Body of pancreas (tissue), 4 donors: ENCODE measurements at regions not wholly inside any gene's neighbourhood (a gene's known extent, or its start where the extent isn't known, plus 50 kb on each side); places are given as distances from the start of the nearest gene placed in this dataset.

ENCODE experiments used
- ATAC-seq: fragments of 150-250 bp; one replicate; pipeline ENCODE4 v1.9.1; 2016
- DNase-seq, 4 donors: peaks; one replicate each; pipeline ENCODE4 v3.0.0-alpha.2; 2019
- H3K27ac ChIP-seq, 4 donors: fragments of 200-600 bp; sonication (generic); 1 replicate in 3 of 4; 2 replicates in 1 of 4; pipeline versions ENCODE4 v1.5.1 to v1.6.1; 2016 to 2019; ENCODE audit warnings: mild to moderate bottlenecking in 1 of 4, mixed read lengths in 1 of 4, moderate library complexity in 1 of 4
- H3K27me3 ChIP-seq, 2 donors: fragments of 200-600 bp; sonication (generic); one replicate each; pipeline ENCODE4 v1.6.0; 2016; ENCODE audit warnings: mild to moderate bottlenecking in 1 of 2
- H3K36me3 ChIP-seq, 2 donors: fragments of 200-600 bp; sonication (generic); replicated peaks in 1 of 2; 2 replicates each; pipeline ENCODE4 v1.5.1; 2016; ENCODE audit warnings: low read depth in 2 of 2; ENCODE audit not compliant: insufficient read depth in 1 of 2
- H3K4me1 ChIP-seq: fragments of 200-600 bp; sonication (generic); one replicate; pipeline ENCODE4 v1.6.0; 2016
- H3K4me3 ChIP-seq, 2 donors: fragments of 200-600 bp; sonication (generic); 1 replicate in 1 of 2; 2 replicates in 1 of 2; pipeline ENCODE4 v1.5.1; 2016 to 2019
- H3K9me3 ChIP-seq, 3 donors: fragments of 200-600 bp; sonication (generic); 1 replicate in 2 of 3; 2 replicates in 1 of 3; pipeline ENCODE4 v1.5.1; 2016
- POLR2A ChIP-seq, 3 donors: fragments of 450-650 bp; IDR thresholded peaks; one replicate each; pipeline ENCODE4 v1.6.1; 2016; ENCODE audit warnings: antibody characterized with exemption in 3 of 3, mild to moderate bottlenecking in 2 of 3
- WGBS, 2 donors: methylation state at CpG; one replicate each; pipeline ENCODE4 v1.1.5; 2017; 5-methylcytosine and 5-hydroxymethylcytosine counted together
- intact Hi-C: fragments of 100-400 bp; cut with DNase I; formaldehyde crosslinking; loops from one replicate; pipeline ENCODE4 v1.15.1; 2023
- TF ChIP-seq, protein P1 (sequence below), 7 experiments: fragments of 450-650 bp in 4 of 7; fragments of 200-600 bp in 3 of 7; sonication (generic) in 3 of 7; IDR thresholded peaks; one replicate each; pipeline ENCODE4 v1.5.1; 2016 to 2019; ENCODE audit warnings: antibody characterized with exemption in 7 of 7

GRCh38 chr2:139389391-139389790 is 609.2 kb upstream of the NXPH2 start:
- Histone ChIP-seq H3K9me3 (no peaks in the 10 kb centered on the region), H3K27ac (no peak overlapping the region), H3K4me3 (no peak overlapping the region), H3K36me3 (no peaks in the 10 kb centered on the region), H3K4me1 (no peaks in the 10 kb centered on the region), H3K27me3 (no peaks in the 10 kb centered on the region)
- intact Hi-C loops = no loop called here
- 66 to 73% methylated on average over 2 of the region's 2 CpGs for WGBS, 2 donors
- ATAC-seq (no peak), DNase-seq (no peak)
- TF ChIP-seq, protein P1, sequence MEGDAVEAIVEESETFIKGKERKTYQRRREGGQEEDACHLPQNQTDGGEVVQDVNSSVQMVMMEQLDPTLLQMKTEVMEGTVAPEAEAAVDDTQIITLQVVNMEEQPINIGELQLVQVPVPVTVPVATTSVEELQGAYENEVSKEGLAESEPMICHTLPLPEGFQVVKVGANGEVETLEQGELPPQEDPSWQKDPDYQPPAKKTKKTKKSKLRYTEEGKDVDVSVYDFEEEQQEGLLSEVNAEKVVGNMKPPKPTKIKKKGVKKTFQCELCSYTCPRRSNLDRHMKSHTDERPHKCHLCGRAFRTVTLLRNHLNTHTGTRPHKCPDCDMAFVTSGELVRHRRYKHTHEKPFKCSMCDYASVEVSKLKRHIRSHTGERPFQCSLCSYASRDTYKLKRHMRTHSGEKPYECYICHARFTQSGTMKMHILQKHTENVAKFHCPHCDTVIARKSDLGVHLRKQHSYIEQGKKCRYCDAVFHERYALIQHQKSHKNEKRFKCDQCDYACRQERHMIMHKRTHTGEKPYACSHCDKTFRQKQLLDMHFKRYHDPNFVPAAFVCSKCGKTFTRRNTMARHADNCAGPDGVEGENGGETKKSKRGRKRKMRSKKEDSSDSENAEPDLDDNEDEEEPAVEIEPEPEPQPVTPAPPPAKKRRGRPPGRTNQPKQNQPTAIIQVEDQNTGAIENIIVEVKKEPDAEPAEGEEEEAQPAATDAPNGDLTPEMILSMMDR (IDR thresholded peaks at IDR 0.05) = no peak
- no peak for TF ChIP-seq POLR2A (IDR thresholded peaks at IDR 0.05)

DNA sequence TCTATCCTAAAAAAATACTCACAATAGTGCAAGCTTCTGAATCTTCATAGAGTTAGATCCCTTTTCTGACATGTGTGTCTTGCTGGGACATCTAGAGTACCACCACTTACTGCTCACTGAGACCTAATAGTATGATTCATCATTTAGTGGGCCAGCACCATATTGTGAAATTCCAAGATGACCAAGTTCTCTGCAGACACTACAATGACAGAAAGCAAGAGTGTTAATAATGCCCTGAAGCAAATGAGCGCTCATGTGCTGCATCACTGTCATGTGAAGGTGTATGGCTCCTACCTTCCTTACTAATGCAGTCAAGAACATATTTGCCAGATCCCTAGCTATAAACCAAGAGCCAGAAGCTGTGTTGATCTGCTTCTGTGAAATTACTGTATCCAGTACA is 606.2 kb upstream of the NXPH2 start:
- H3K4me3 ChIP-seq = no peak overlapping the region
- no peaks in the 10 kb centered on the region for H3K27me3 ChIP-seq
- H3K27ac ChIP-seq = no peak overlapping the region
- no peak for ATAC-seq
- intact Hi-C loops = no loop called here
- H3K4me1 ChIP-seq = no peaks in the 10 kb centered on the region
- no peak for TF ChIP-seq POLR2A (IDR thresholded peaks at IDR 0.05)
- TF ChIP-seq, protein P1 (IDR thresholded peaks at IDR 0.05) = no peak
- 80 to 84% methylated on average over 1 of the region's 1 CpG for WGBS, 2 donors
- H3K36me3 ChIP-seq = no peaks in the 10 kb centered on the region
- no peaks in the 10 kb centered on the region for H3K9me3 ChIP-seq
- no peak for DNase-seq

DNA sequence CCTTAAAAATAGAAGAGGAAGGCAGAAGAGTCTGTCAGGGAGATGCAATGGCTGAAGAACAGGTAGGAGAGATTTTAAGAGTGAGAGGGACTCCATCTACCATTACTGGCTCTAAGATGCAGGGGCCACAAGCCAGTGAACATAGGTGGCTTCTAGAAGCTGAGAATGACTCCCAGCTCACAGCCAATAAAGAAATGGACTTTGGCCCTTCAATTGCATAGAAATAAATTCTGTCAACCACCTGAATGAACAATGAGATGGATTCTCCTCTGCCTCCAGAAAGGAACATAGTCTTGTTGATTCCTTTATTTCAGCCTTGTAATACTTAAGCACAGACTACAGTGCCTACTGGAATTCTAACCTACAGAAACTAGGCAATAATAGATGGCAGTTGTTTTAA is 603.3 kb upstream of the NXPH2 start:
- Histone ChIP-seq H3K27ac (no peak overlapping the region), H3K27me3 (no peaks in the 10 kb centered on the region), H3K9me3 (no peaks in the 10 kb centered on the region), H3K4me1 (no peaks in the 10 kb centered on the region), H3K4me3 (no peak overlapping the region), H3K36me3 (no peaks in the 10 kb centered on the region)
- TF ChIP-seq POLR2A (IDR thresholded peaks at IDR 0.05) = no peak
- TF ChIP-seq, protein P1 (IDR thresholded peaks at IDR 0.05) = no peak
- intact Hi-C loops = no loop called here
- no peak for ATAC-seq
- no peak for DNase-seq

GRCh38 chr2:139380051-139380450 is 599.9 kb upstream of the NXPH2 start:
- H3K4me1 ChIP-seq = no peaks in the 10 kb centered on the region
- H3K36me3 ChIP-seq = no peaks in the 10 kb centered on the region
- H3K4me3 ChIP-seq = no peak overlapping the region
- H3K27ac ChIP-seq = no peak overlapping the region
- TF ChIP-seq POLR2A (IDR thresholded peaks at IDR 0.05) = no peak
- TF ChIP-seq, protein P1 (IDR thresholded peaks at IDR 0.05) = no peak
- ATAC-seq (no peak), DNase-seq (no peak)
- H3K27me3 ChIP-seq = no peaks in the 10 kb centered on the region
- 56 to 64% methylated on average over 1 of the region's 1 CpG for WGBS, 2 donors
- H3K9me3 ChIP-seq = no peaks in the 10 kb centered on the region
- intact Hi-C loops = no loop called here

DNA sequence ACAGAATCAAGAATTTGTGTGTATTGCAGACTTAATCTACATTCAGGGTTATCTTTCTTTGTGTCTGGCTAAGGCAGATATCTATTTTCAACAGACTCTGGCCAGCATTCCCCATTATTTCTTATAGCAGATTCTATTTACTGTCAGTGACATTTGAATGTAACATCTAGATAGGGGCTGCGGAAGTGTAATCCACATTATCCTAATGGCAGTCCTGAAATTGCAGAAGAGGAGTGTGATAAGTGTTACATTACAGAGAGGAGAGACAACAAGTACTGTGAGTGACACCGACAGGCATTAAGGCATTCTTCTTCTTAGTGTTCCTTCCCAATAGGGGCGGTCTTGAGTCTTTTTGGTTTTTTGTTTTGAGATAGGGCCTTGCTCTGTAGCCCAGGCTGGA is 598.2 kb upstream of the NXPH2 start:
- H3K27ac ChIP-seq = no peak overlapping the region
- no peak for ATAC-seq
- H3K36me3 ChIP-seq = no peaks in the 10 kb centered on the region
- H3K4me1 ChIP-seq = no peaks in the 10 kb centered on the region
- no peak for DNase-seq
- H3K9me3 ChIP-seq = no peaks in the 10 kb centered on the region
- H3K4me3 ChIP-seq = no peak overlapping the region
- TF ChIP-seq POLR2A (IDR thresholded peaks at IDR 0.05) = no peak
- TF ChIP-seq, protein P1 (IDR thresholded peaks at IDR 0.05) = no peak
- 44 to 45% methylated on average over 3 of the region's 3 CpGs for WGBS, 2 donors
- intact Hi-C loops = no loop called here
- no peaks in the 10 kb centered on the region for H3K27me3 ChIP-seq
